HepG2 (cell line): ENCODE measurements at regions not wholly inside any gene's neighbourhood (a gene's known extent, or its start where the extent isn't known, plus 50 kb on each side); places are given as distances from the start of the nearest gene placed in this dataset.

Source experiments
- AGO2 ChIP-seq: fragments of 200-400 bp; formaldehyde crosslinking; optimal IDR thresholded peaks from 2 replicates; pipeline ENCODE3; 2017; ENCODE audit warnings: mild to moderate bottlenecking, low read depth, low read length, moderate library complexity
- CHD2 ChIP-seq: IDR thresholded peaks from 2 replicates; pipeline ENCODE4 v1.6.1; 2011; ENCODE audit warnings: low read depth, low read length, improper control_type of control experiment
- MTF2 ChIP-seq: sonication (generic); formaldehyde crosslinking; IDR thresholded peaks from 2 replicates; pipeline ENCODE4 v1.5.0; 2020; ENCODE audit warnings: missing genetic modification reagents, borderline replicate concordance
- MZF1 ChIP-seq: sonication (generic); formaldehyde crosslinking; IDR thresholded peaks from 2 replicates; pipeline ENCODE4 v1.8.1; 2023; ENCODE audit warnings: mild to moderate bottlenecking, missing genetic modification reagents, borderline replicate concordance
- SIX4 ChIP-seq: sonication (generic); formaldehyde crosslinking; IDR thresholded peaks from 2 replicates; pipeline ENCODE4 v1.4.0; 2020; ENCODE audit warnings: missing genetic modification reagents
- ZFX ChIP-seq: sonication (generic); formaldehyde crosslinking; IDR thresholded peaks from 2 replicates; pipeline ENCODE4 v1.4.0; 2020; ENCODE audit warnings: mild to moderate bottlenecking, low read depth, missing genetic modification reagents, moderate library complexity
- ZMYM3 ChIP-seq: sonication (generic); formaldehyde crosslinking; IDR thresholded peaks from 2 replicates; pipeline ENCODE4 v1.5.1; 2020; ENCODE audit warnings: mild to moderate bottlenecking, missing genetic modification reagents
- ZNF20 ChIP-seq: sonication (generic); formaldehyde crosslinking; IDR thresholded peaks from 2 replicates; pipeline ENCODE4 v1.4.0; 2020; ENCODE audit warnings: mild to moderate bottlenecking, moderate library complexity, missing genetic modification reagents
- ZNF605 ChIP-seq: sonication (generic); formaldehyde crosslinking; IDR thresholded peaks from 2 replicates; pipeline ENCODE4 v1.8.0; 2022; ENCODE audit warnings: mild to moderate bottlenecking, missing genetic modification reagents
- ZSCAN29 ChIP-seq: sonication (generic); formaldehyde crosslinking; conservative IDR thresholded peaks from 2 replicates; pipeline ENCODE4 v1.4.0; 2020; ENCODE audit warnings: mild to moderate bottlenecking, missing genetic modification reagents
- TF ChIP-seq, protein P1 (sequence below), 2 experiments: fragments of 450-650 bp in 1 of 2; sonication (generic) in 1 of 2; formaldehyde crosslinking in 1 of 2; IDR thresholded peaks; 2 replicates each; pipeline versions ENCODE4 v1.6.1 to v1.8.0; 2016 to 2022; ENCODE audit warnings: antibody characterized with exemption in 1 of 2, mild to moderate bottlenecking in 1 of 2, missing genetic modification reagents in 1 of 2
- TF ChIP-seq, protein P2 (sequence below): IDR thresholded peaks from 2 replicates; pipeline ENCODE4 v1.6.1; 2016; ENCODE audit warnings: missing genetic modification reagents, missing compliant biosample characterization
- TF ChIP-seq, protein P3 (sequence below): sonication (generic); formaldehyde crosslinking; IDR thresholded peaks from 2 replicates; pipeline ENCODE4 v1.4.0; 2020; ENCODE audit warnings: missing genetic modification reagents
- TF ChIP-seq, protein P4 (sequence below): sonication (generic); formaldehyde crosslinking; IDR thresholded peaks from 2 replicates; pipeline ENCODE4 v1.9.0; 2022; ENCODE audit warnings: low read depth, missing genetic modification reagents

DNA sequence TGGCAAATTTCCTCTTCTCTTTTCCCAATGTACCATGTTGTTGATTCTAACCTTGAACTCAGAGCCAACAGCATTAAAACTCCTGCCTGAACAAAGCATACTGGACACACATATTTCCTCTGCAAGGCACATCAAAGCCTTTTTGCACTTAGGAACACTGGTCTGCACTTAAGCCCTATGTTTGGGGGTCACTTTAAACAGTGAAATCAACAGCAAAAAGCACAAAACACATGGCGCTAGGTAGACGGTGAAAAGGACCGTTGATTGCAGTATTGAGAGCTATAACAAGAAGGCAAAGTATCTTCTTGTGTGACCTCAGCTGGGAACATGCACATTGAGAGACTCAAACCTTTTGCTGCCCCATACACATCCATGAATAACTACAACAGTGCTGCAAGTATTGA lies 83.9 kb upstream of the SH3BP4 start (continued):
- TF ChIP-seq, protein P1, sequence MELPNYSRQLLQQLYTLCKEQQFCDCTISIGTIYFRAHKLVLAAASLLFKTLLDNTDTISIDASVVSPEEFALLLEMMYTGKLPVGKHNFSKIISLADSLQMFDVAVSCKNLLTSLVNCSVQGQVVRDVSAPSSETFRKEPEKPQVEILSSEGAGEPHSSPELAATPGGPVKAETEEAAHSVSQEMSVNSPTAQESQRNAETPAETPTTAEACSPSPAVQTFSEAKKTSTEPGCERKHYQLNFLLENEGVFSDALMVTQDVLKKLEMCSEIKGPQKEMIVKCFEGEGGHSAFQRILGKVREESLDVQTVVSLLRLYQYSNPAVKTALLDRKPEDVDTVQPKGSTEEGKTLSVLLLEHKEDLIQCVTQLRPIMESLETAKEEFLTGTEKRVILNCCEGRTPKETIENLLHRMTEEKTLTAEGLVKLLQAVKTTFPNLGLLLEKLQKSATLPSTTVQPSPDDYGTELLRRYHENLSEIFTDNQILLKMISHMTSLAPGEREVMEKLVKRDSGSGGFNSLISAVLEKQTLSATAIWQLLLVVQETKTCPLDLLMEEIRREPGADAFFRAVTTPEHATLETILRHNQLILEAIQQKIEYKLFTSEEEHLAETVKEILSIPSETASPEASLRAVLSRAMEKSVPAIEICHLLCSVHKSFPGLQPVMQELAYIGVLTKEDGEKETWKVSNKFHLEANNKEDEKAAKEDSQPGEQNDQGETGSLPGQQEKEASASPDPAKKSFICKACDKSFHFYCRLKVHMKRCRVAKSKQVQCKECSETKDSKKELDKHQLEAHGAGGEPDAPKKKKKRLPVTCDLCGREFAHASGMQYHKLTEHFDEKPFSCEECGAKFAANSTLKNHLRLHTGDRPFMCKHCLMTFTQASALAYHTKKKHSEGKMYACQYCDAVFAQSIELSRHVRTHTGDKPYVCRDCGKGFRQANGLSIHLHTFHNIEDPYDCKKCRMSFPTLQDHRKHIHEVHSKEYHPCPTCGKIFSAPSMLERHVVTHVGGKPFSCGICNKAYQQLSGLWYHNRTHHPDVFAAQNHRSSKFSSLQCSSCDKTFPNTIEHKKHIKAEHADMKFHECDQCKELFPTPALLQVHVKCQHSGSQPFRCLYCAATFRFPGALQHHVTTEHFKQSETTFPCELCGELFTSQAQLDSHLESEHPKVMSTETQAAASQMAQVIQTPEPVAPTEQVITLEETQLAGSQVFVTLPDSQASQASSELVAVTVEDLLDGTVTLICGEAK (IDR thresholded peaks at IDR 0.05), result no peak
- TF ChIP-seq, protein P1 (CRISPR knock-in tag; IDR thresholded peaks at IDR 0.05), result no peak; the same call in 1 of the 2 replicates
- TF ChIP-seq, protein P2, sequence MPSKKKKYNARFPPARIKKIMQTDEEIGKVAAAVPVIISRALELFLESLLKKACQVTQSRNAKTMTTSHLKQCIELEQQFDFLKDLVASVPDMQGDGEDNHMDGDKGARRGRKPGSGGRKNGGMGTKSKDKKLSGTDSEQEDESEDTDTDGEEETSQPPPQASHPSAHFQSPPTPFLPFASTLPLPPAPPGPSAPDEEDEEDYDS (CRISPR knock-in tag), result peak; percentile 78
- TF ChIP-seq CHD2 (no peak; the same call in 1 of the 2 replicates), SIX4 (CRISPR knock-in tag) (no peak; the same call in 1 of the 2 replicates), ZMYM3 (CRISPR knock-in tag) (peak; percentile 95), ZFX (CRISPR knock-in tag) (no peak), AGO2 (no peak), ZSCAN29 (peak; percentile 82; the same call in 1 of the 2 replicates), MTF2 (no peak), ZNF20 (CRISPR knock-in tag) (no peak), MZF1 (CRISPR knock-in tag) (no peak), ZNF605 (no peak)
- TF ChIP-seq, protein P3, sequence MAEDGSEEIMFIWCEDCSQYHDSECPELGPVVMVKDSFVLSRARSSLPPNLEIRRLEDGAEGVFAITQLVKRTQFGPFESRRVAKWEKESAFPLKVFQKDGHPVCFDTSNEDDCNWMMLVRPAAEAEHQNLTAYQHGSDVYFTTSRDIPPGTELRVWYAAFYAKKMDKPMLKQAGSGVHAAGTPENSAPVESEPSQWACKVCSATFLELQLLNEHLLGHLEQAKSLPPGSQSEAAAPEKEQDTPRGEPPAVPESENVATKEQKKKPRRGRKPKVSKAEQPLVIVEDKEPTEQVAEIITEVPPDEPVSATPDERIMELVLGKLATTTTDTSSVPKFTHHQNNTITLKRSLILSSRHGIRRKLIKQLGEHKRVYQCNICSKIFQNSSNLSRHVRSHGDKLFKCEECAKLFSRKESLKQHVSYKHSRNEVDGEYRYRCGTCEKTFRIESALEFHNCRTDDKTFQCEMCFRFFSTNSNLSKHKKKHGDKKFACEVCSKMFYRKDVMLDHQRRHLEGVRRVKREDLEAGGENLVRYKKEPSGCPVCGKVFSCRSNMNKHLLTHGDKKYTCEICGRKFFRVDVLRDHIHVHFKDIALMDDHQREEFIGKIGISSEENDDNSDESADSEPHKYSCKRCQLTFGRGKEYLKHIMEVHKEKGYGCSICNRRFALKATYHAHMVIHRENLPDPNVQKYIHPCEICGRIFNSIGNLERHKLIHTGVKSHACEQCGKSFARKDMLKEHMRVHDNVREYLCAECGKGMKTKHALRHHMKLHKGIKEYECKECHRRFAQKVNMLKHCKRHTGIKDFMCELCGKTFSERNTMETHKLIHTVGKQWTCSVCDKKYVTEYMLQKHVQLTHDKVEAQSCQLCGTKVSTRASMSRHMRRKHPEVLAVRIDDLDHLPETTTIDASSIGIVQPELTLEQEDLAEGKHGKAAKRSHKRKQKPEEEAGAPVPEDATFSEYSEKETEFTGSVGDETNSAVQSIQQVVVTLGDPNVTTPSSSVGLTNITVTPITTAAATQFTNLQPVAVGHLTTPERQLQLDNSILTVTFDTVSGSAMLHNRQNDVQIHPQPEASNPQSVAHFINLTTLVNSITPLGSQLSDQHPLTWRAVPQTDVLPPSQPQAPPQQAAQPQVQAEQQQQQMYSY (CRISPR knock-in tag), result no peak
- TF ChIP-seq, protein P4, sequence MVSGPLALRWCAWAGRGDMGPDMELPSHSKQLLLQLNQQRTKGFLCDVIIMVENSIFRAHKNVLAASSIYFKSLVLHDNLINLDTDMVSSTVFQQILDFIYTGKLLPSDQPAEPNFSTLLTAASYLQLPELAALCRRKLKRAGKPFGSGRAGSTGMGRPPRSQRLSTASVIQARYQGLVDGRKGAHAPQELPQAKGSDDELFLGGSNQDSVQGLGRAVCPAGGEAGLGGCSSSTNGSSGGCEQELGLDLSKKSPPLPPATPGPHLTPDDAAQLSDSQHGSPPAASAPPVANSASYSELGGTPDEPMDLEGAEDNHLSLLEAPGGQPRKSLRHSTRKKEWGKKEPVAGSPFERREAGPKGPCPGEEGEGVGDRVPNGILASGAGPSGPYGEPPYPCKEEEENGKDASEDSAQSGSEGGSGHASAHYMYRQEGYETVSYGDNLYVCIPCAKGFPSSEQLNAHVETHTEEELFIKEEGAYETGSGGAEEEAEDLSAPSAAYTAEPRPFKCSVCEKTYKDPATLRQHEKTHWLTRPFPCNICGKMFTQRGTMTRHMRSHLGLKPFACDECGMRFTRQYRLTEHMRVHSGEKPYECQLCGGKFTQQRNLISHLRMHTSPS (CRISPR knock-in tag), result peak; percentile 33
